Astrocyte of the cerebellum (primary cell): ENCODE measurements at regions not wholly inside any gene's neighbourhood (a gene's known extent, or its start where the extent isn't known, plus 50 kb on each side); places are given as distances from the start of the nearest gene placed in this dataset.
A peak's percentile ranks its signal among the peaks of the same experiment; 100 is the strongest.

ENCODE experiments used
- DNase-seq: peaks from one replicate; pipeline ENCODE4 v3.0.0-alpha.2; 2011; ENCODE audit warnings: low read depth
- H3K4me3 ChIP-seq: 2 replicates; pipeline ENCODE4 v1.5.1; 2011; ENCODE audit warnings: mild to moderate bottlenecking, low read depth, low read length, moderate library complexity
- in situ Hi-C: cut with HindIII; loops from 2 replicates; pipeline ENCODE4 v1.10.0; 2017; ENCODE audit warnings: low sequenced_read_pairs
- TF ChIP-seq, protein P1 (sequence below): IDR thresholded peaks from 2 replicates; pipeline ENCODE4 v1.5.1; 2012; ENCODE audit warnings: low read length, low read depth, moderate library complexity, mild to moderate bottlenecking; ENCODE audit errors: missing control alignments

DNA sequence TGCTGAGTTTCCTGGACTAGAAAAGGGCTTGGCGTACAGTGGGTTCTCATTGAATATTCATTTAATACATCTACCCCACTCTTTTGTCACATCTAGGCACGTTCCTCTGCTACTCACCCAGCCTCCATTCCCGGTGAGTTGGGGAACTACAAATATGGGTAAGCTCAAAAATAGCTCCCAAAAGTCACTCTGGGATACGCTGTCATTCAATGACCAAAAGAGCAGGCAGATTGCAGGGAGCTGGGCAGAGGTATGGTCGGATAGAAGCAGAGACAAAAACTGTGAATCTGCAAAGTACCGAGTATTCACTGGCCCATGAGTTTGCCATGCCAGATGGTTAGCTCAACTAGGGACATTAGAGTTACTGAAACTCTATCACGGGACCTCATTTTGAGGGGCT lies 103.9 kb upstream of the SASH1 start:
- TF ChIP-seq, protein P1, sequence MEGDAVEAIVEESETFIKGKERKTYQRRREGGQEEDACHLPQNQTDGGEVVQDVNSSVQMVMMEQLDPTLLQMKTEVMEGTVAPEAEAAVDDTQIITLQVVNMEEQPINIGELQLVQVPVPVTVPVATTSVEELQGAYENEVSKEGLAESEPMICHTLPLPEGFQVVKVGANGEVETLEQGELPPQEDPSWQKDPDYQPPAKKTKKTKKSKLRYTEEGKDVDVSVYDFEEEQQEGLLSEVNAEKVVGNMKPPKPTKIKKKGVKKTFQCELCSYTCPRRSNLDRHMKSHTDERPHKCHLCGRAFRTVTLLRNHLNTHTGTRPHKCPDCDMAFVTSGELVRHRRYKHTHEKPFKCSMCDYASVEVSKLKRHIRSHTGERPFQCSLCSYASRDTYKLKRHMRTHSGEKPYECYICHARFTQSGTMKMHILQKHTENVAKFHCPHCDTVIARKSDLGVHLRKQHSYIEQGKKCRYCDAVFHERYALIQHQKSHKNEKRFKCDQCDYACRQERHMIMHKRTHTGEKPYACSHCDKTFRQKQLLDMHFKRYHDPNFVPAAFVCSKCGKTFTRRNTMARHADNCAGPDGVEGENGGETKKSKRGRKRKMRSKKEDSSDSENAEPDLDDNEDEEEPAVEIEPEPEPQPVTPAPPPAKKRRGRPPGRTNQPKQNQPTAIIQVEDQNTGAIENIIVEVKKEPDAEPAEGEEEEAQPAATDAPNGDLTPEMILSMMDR = no peak
- DNase-seq = no peak
- in situ Hi-C loops = no loop called here
- H3K4me3 ChIP-seq = no peak overlapping the region

DNA sequence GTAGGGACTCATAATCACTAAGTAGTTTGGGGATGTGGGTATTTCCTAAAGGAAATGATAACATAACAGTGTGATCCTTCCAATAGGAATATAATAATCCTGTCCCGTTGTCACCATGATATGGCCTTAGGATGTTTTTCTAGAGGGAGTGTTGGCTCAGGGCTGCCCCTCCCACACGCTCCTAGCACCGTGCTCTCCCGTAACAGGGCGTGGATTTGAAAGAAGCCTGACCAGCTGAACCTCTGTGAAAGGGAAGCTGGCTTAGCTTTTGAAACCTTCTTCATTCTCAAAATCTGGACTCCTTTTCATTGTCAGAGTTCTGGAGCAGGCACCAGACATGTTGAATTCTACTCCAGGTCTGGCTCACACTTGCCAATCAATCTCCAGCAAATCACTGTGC lies 103.4 kb upstream of the SASH1 start:
- in situ Hi-C loops = no loop called here
- TF ChIP-seq, protein P1 = no peak
- H3K4me3 ChIP-seq = no peak overlapping the region
- no peak for DNase-seq

DNA sequence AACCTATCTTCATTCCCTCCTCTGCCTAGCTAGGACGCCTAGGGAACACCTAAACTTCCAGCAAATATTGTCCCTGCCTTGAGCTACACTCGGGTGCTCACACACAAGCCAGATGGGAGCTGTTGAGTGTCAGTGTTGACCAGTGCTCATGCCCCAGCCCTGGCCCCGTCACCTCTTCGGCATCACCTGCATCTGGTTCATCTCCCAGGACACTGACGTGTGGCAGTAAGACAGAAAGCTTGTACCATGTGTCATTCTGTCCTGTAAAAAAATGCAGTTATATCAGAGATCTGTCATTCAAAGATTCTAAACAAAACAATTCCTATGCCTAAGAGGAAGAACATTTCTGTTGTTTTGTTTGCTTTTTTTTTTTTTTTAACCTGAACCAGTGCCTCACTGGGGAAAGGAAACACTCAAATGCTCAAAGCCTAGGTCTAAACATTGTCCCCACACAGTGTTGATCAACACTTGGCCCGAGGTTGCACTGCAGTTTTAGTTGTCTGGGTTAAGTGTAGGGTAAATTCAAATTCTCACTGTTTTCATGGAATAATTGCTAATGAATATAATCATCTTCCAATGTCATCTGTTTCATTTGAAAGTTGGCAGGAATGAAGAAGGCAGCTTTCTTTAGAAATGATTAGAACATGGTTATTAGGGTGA lies 102.7 kb upstream of the SASH1 start:
- TF ChIP-seq, protein P1 = no peak
- DNase-seq = no peak
- in situ Hi-C loops = no loop called here
- H3K4me3 ChIP-seq = no peak overlapping the region

DNA sequence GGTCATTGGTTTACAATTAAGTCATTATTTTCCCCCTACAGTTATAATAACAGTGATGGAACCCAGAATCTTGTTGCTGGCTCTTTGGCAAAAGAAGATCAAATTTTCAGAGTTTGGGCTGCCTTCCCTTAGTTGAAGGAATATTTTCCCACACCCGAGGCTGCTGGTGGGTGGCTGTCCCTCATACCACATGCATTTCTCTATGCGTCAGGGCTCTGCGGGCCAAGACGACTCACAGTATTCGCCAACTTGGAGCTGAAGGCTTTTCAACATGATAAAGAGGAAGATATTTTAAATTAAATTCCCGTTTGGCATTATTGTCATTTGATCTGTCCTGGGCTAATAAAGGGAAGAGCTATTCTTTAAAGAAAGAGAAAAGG lies 102.2 kb upstream of the SASH1 start:
- H3K4me3 ChIP-seq = no peak overlapping the region
- in situ Hi-C loops = no loop called here
- peak; percentile 28 for DNase-seq
- TF ChIP-seq, protein P1 = no peak

DNA sequence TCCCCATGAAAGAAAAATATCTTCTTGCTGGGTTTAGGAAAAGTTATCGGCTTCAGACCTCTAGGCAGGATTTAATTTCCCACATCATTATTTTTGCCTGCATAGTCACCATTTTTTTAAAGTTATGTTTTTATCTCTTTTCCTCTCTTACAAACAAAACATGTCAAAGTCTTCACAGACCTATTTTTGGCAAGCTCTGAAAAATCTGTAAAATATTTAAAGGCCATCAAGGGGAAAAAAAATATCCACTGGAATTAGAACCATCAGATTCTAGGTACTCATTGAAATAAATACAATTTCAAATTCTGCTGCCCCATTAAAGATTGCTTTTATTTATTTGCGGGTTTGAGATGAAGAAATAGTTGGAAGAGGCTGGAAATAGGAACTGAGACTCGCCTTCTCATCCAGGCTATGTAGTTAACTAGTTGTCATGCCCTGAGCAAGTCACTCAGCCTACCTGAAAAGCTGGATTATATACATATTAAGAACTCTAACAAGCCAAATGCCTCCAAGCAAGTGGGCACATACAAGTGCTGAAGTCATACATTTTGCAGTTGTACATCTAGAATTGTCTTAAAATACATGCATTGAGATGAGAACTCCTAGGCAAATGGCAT lies 101.7 kb upstream of the SASH1 start:
- no peak overlapping the region for H3K4me3 ChIP-seq
- TF ChIP-seq, protein P1 = no peak
- no peak for DNase-seq
- in situ Hi-C loops = no loop called here

DNA sequence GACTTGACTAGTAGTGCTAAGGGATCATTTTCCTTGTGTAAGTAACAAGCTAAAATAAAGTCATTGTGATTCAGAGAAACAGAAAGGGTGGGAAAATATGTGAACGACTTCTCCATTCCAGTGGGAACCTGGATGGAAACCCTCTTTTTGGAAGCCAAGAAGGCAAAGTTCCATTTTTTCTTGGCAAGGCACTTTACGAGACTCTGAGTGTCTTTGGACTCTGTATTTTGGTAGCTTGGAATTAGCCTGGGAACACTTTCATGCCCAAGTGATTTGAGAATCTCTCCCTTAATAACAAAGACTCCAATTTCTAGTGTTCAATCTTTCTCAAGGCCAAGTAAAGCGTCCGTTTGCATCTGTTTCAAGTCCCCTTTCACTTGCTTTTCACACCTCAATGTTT lies 100.5 kb upstream of the SASH1 start:
- H3K4me3 ChIP-seq = no peak overlapping the region
- no peak for DNase-seq
- in situ Hi-C loops = no loop called here
- TF ChIP-seq, protein P1 = no peak
